SU-DHL-6 (cell line): ENCODE measurements at regions not wholly inside any gene's neighbourhood (a gene's known extent, or its start where the extent isn't known, plus 50 kb on each side); places are given as distances from the start of the nearest gene placed in this dataset.

Experiments used
- H2AFZ ChIP-seq: fragments of 200-600 bp; sonication (generic); 2 replicates; pipeline ENCODE4 v1.6.1; 2014; ENCODE audit warnings: low read depth, mild to moderate bottlenecking, moderate library complexity, mixed read lengths, antibody characterized with exemption, low read length; ENCODE audit not compliant: severe bottlenecking
- H3F3A ChIP-seq: fragments of 200-600 bp; shearing (Covaris generic); 2 replicates; pipeline ENCODE4 v1.6.0; 2016; ENCODE audit warnings: antibody characterized with exemption, mild to moderate bottlenecking; ENCODE audit not compliant: insufficient read depth
- H3K27ac ChIP-seq: fragments of 200-600 bp; sonication (generic); 2 replicates; pipeline ENCODE4 v1.5.1; 2016; ENCODE audit warnings: low read depth, mild to moderate bottlenecking, low read length, moderate library complexity, mixed read lengths
- H3K27me3 ChIP-seq: fragments of 200-600 bp; sonication (generic), shearing (Covaris generic); 2 replicates; pipeline ENCODE4 v1.6.0; 2014; ENCODE audit warnings: mild to moderate bottlenecking, low read length
- H3K36me3 ChIP-seq: fragments of 200-600 bp; sonication (generic); 2 replicates; pipeline ENCODE4 v1.6.1; 2014; ENCODE audit warnings: mild to moderate bottlenecking, low read length, mixed read lengths
- H3K4me2 ChIP-seq: fragments of 300-600, 200-600 bp; shearing (Covaris generic), sonication (generic); 2 replicates; pipeline ENCODE4 v1.6.0; 2014; ENCODE audit warnings: low read length, low read depth, mild to moderate bottlenecking; ENCODE audit not compliant: poor library complexity, severe bottlenecking
- H3K4me3 ChIP-seq: fragments of 200-600 bp; sonication (generic); 2 replicates; pipeline ENCODE4 v1.5.1; 2014; ENCODE audit warnings: antibody characterized with exemption, low read length, mild to moderate bottlenecking, mixed read lengths; ENCODE audit not compliant: insufficient read depth, poor library complexity, severe bottlenecking
- H3K79me2 ChIP-seq: fragments of 200-600 bp; sonication (generic); 2 replicates; pipeline ENCODE4 v1.6.1; 2014; ENCODE audit warnings: mild to moderate bottlenecking, low read length, moderate library complexity; ENCODE audit not compliant: insufficient read depth
- H3K9ac ChIP-seq: fragments of 200-600 bp; sonication (generic); 2 replicates; pipeline ENCODE4 v1.7.0; 2014; ENCODE audit warnings: mild to moderate bottlenecking, low read length
- H3K9me2 ChIP-seq: fragments of 200-600 bp; sonication (generic); replicated peaks from 2 replicates; pipeline ENCODE4 v1.6.1; 2014; ENCODE audit warnings: low read length; ENCODE audit not compliant: insufficient read depth
- H3K9me3 ChIP-seq: fragments of 200-600 bp; sonication (generic); 2 replicates; pipeline ENCODE4 v1.6.1; 2014; ENCODE audit warnings: low read length, mixed read lengths; ENCODE audit not compliant: insufficient read depth
- H4K20me1 ChIP-seq: fragments of 200-600 bp; sonication (generic); 2 replicates; pipeline ENCODE4 v1.6.1; 2014; ENCODE audit warnings: low read depth, mild to moderate bottlenecking, antibody characterized with exemption, low read length, moderate library complexity, mixed read lengths
- CTCF ChIP-seq: fragments of 200-600 bp; sonication (generic); IDR thresholded peaks from one replicate; pipeline ENCODE4 v1.5.1; 2017; ENCODE audit warnings: antibody characterized with exemption, mild to moderate bottlenecking, low read length, moderate library complexity; ENCODE audit not compliant: insufficient read depth, poor library complexity, severe bottlenecking
- EZH2phosphoT487 ChIP-seq: fragments of 200-600 bp; sonication (generic), shearing (Covaris generic); conservative IDR thresholded peaks from 2 replicates; pipeline ENCODE4 v1.6.1; 2018; ENCODE audit warnings: mild to moderate bottlenecking, antibody characterized with exemption, low read length, moderate library complexity, mixed read lengths

- Histone ChIP-seq H3K79me2 (no peaks in the 10 kb centered on the region), H3K4me3 (no peak overlapping the region), H3F3A (peaks cover 8% of the 10 kb centered on the region; the same call in 1 of the 2 replicates), H2AFZ (no peak overlapping the region), H3K4me2 (no peak overlapping the region), H4K20me1 (no peaks in the 10 kb centered on the region), H3K9ac (no peak overlapping the region), H3K27ac (no peak overlapping the region), H3K9me3 (no peaks in the 10 kb centered on the region), H3K9me2 (no peaks in the 10 kb centered on the region), H3K36me3 (no peaks in the 10 kb centered on the region), H3K27me3 (no peaks in the 10 kb centered on the region)
- TF ChIP-seq EZH2phosphoT487 (no peak), CTCF (no peak)
Observed at GRCh38 chr4:81557306-81557705, 85.6 kb upstream of the RASGEF1B start.

GRCh38 chr4:81555489-81555888, 83.8 kb upstream of the RASGEF1B start:
- Histone ChIP-seq H3K9me3 (no peaks in the 10 kb centered on the region), H3K27ac (no peak overlapping the region), H3K4me2 (no peak overlapping the region), H3K4me3 (no peak overlapping the region), H3K27me3 (no peaks in the 10 kb centered on the region), H3K9me2 (no peaks in the 10 kb centered on the region), H3K9ac (no peak overlapping the region), H4K20me1 (no peaks in the 10 kb centered on the region), H2AFZ (no peak overlapping the region), H3F3A (no peaks in the 10 kb centered on the region), H3K36me3 (no peaks in the 10 kb centered on the region), H3K79me2 (no peaks in the 10 kb centered on the region)
- TF ChIP-seq EZH2phosphoT487 = no peak

- H3K79me2 ChIP-seq = no peaks in the 10 kb centered on the region
- H4K20me1 ChIP-seq = no peaks in the 10 kb centered on the region
- no peaks in the 10 kb centered on the region for H3K9me2 ChIP-seq
- no peaks in the 10 kb centered on the region for H3K36me3 ChIP-seq
- no peak overlapping the region for H3K27ac ChIP-seq
- no peak overlapping the region for H2AFZ ChIP-seq
- H3K4me3 ChIP-seq = no peak overlapping the region
- H3K4me2 ChIP-seq = no peak overlapping the region
- no peak overlapping the region for H3K9ac ChIP-seq
- TF ChIP-seq EZH2phosphoT487 (no peak), CTCF (no peak)
- no peaks in the 10 kb centered on the region for H3K27me3 ChIP-seq
- no peaks in the 10 kb centered on the region for H3F3A ChIP-seq
- H3K9me3 ChIP-seq = no peaks in the 10 kb centered on the region
Observed at GRCh38 chr4:81552086-81552485, 80.4 kb upstream of the RASGEF1B start.

GRCh38 chr4:81550388-81550859, 78.7 kb upstream of the RASGEF1B start:
- H3K27ac ChIP-seq = no peak overlapping the region
- H2AFZ ChIP-seq = no peak overlapping the region
- no peak for TF ChIP-seq EZH2phosphoT487
- no peak for TF ChIP-seq CTCF
- no peaks in the 10 kb centered on the region for H3K79me2 ChIP-seq
- H4K20me1 ChIP-seq = no peaks in the 10 kb centered on the region
- H3K4me2 ChIP-seq = no peak overlapping the region
- no peaks in the 10 kb centered on the region for H3K36me3 ChIP-seq
- H3K9me2 ChIP-seq = no peaks in the 10 kb centered on the region
- H3K9ac ChIP-seq = no peak overlapping the region
- no peaks in the 10 kb centered on the region for H3K27me3 ChIP-seq
- H3K9me3 ChIP-seq = no peaks in the 10 kb centered on the region
- H3F3A ChIP-seq = no peaks in the 10 kb centered on the region
- H3K4me3 ChIP-seq = no peak overlapping the region
